GM12872 (cell line): ENCODE measurements at regions not wholly inside any gene's neighbourhood (a gene's known extent, or its start where the extent isn't known, plus 50 kb on each side); places are given as distances from the start of the nearest gene placed in this dataset.

Experiments
- CTCF ChIP-seq: IDR thresholded peaks from 3 replicates; pipeline ENCODE4 v1.5.1; 2011; ENCODE audit warnings: low read depth, mild to moderate bottlenecking, low read length, moderate library complexity; ENCODE audit not compliant: insufficient read depth

- TF ChIP-seq CTCF, result no peak
Observed at GRCh38 chr15:95888762-95889161, 441.7 kb upstream of the NR2F2 start.

- TF ChIP-seq CTCF, result no peak
Observed at GRCh38 chr15:95894407-95894956, 436.0 kb upstream of the NR2F2 start.

- TF ChIP-seq CTCF, result no peak
Observed at GRCh38 chr15:95895508-95895907, 435.0 kb upstream of the NR2F2 start.

- TF ChIP-seq CTCF, result no peak
Observed at GRCh38 chr15:95897651-95898050, 432.8 kb upstream of the NR2F2 start.

- TF ChIP-seq CTCF, result no peak
Observed at GRCh38 chr15:95898761-95899160, 431.7 kb upstream of the NR2F2 start.

DNA sequence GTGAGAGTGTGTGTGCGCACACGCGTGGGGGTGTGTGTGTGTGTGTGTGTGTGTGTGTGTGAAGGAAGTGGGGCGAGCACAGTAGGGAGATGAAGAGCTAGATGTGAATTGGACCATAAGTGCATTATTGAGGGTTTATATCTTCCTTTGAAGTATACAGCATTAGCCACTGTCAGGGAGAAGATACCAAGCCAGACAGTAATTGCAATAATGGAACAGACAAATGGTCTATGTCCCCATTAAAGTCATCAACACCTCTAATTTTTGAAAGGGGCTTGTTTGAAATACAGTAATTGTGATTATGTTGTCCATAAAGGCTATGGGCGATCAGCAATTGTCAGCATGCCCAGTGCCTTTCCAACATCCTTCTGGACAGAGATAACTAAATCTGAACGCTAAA is 429.2 kb upstream of the NR2F2 start:
- TF ChIP-seq CTCF, result no peak

DNA sequence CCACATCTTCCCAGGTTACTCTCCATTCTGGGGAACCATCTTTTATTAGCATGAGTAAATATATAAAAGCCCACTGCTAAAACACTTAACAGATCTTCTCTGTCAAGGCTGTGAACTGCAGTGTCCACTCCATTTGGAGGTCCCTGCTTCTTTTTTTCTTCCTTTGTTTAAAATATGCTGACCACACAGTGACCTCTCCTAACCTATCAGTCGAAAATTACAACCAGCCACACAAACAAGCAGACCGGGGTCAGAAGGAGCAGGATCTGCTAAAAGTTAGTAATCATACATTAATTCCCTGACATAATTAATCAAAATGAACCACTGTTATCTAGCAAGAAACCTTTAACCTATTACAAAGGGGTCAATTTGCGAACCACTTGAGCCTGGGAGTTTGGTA is 427.9 kb upstream of the NR2F2 start:
- no peak for TF ChIP-seq CTCF
